Spleen (tissue), 7 donors: ENCODE measurements at regions not wholly inside any gene's neighbourhood (a gene's known extent, or its start where the extent isn't known, plus 50 kb on each side); places are given as distances from the start of the nearest gene placed in this dataset.

Experiments used
- CTCF ChIP-seq, 11 experiments: fragments of 200-600 bp in 7 of 11; fragments of 450-650 bp in 4 of 11; sonication (generic) in 4 of 11; IDR thresholded peaks in 8 of 11; conservative IDR thresholded peaks in 3 of 11; 1 replicate in 7 of 11; 2 replicates in 4 of 11; pipeline versions ENCODE4 v1.4.0 to v1.8.0; 2016 to 2021; ENCODE audit warnings: antibody characterized with exemption in 11 of 11, inconsistent platforms in 4 of 11, mild to moderate bottlenecking in 1 of 11
- POLR2AphosphoS5 ChIP-seq, 3 donors: sonication (generic); formaldehyde crosslinking; IDR thresholded peaks; one replicate each; pipeline ENCODE4 v1.5.1; 2017; ENCODE audit warnings: antibody characterized with exemption in 3 of 3
- donor health status: DM: no; HTN: no; CAD: no; lungs with moderate emphysema.
- donor health status: DM: no; HTN: no; CAD: no.
- donor health status: DM: no; HTN: no; CAD: no.

- no peak for TF ChIP-seq POLR2AphosphoS5 (IDR thresholded peaks at IDR 0.05)
- TF ChIP-seq CTCF (IDR thresholded peaks at IDR 0.05 in 8 of 11, conservative IDR thresholded peaks at IDR 0.05 in 3 of 11) = no peak
Measured at GRCh38 chr17:72284806-72285205, 164.0 kb downstream of the SOX9 start.
